GM12878 (cell line): ENCODE measurements at regions not wholly inside any gene's neighbourhood (a gene's known extent, or its start where the extent isn't known, plus 50 kb on each side); places are given as distances from the start of the nearest gene placed in this dataset.

Experiments
- ATAC-seq: fragments of 200-7000 bp; cut with Tn5 transposase; 3 replicates; pipeline ENCODE4 v1.9.1; 2020; ENCODE audit warnings: mild to moderate bottlenecking, moderate library complexity
- BruUV-seq: library from RNA; stranded (reverse); fragments of 400-500 nt; replicated peaks from 2 replicates; lab custom pipeline; 2021; lab: Mats Ljungman, UMichigan
- CTCF ChIA-PET: fragments of 300-600 bp; sonication (Branson Sonifier 250); formaldehyde crosslinking; extraction: SDS; loops from one replicate; lab custom pipeline; 2021; ENCODE audit warnings: inconsistent platforms; lab: Yijun Ruan, JAX
- POLR2A ChIA-PET: fragments of 350-600 bp; formaldehyde crosslinking; extraction: SDS; loops from one replicate; lab custom pipeline; 2021; ENCODE audit warnings: inconsistent platforms; lab: Charles Lee
- RAD21 ChIA-PET: fragments of 300-600 bp; sonication (Branson Sonifier 250); formaldehyde crosslinking; loops from one replicate; lab custom pipeline; 2023; ENCODE audit warnings: antibody characterized with exemption; ENCODE audit not compliant: unreplicated experiment; lab: Charles Lee
- SMC1A ChIA-PET: fragments of 300-600 bp; sonication (Branson Sonifier 250); formaldehyde crosslinking; loops from one replicate; lab custom pipeline; 2023; ENCODE audit not compliant: unreplicated experiment, uncharacterized antibody; lab: Charles Lee
- DNase-seq: peaks from one replicate; pipeline ENCODE4 v3.0.0-alpha.2; 2011; ENCODE audit warnings: low read depth, low spot score
- FAIRE-seq: peaks from 3 replicates; lab custom pipeline; 2011; peaks lifted over from hg19 to GRCh38; lab: Jason Lieb, UNC
- H2AFZ ChIP-seq: 2 replicates; pipeline ENCODE4 v1.6.0; 2011; ENCODE audit warnings: low read depth, low read length, control low read depth; ENCODE audit not compliant: control insufficient read depth
- H3K27ac ChIP-seq: 2 replicates; pipeline ENCODE4 v1.5.1; 2011; ENCODE audit warnings: control low read depth; ENCODE audit not compliant: control insufficient read depth, insufficient read depth
- H3K27me3 ChIP-seq, 2 experiments: replicated peaks in 1 of 2; 2 replicates each; pipeline versions ENCODE4 v1.6.0 to v1.6.1; 2011; ENCODE audit warnings: low read length in 1 of 2; ENCODE audit not compliant: control insufficient read depth in 2 of 2, insufficient read depth in 2 of 2
- H3K36me3 ChIP-seq, 2 experiments: 2 replicates each; pipeline ENCODE4 v1.5.1; 2011; ENCODE audit warnings: low read length in 1 of 2; ENCODE audit not compliant: control insufficient read depth in 2 of 2, insufficient read depth in 2 of 2
- H3K4me1 ChIP-seq: 2 replicates; pipeline ENCODE4 v1.6.1; 2011; ENCODE audit warnings: mild to moderate bottlenecking, low read length, moderate library complexity, mixed read lengths; ENCODE audit not compliant: control insufficient read depth, insufficient read depth
- H3K4me2 ChIP-seq: 2 replicates; pipeline ENCODE4 v1.6.0; 2011; ENCODE audit warnings: control low read depth; ENCODE audit not compliant: control insufficient read depth, insufficient read depth
- H3K4me3 ChIP-seq: fragments of 200-600 bp; sonication (generic); 2 replicates; pipeline ENCODE4 v1.5.1; 2016
- H3K79me2 ChIP-seq: 2 replicates; pipeline ENCODE4 v1.6.0; 2011; ENCODE audit warnings: low read length; ENCODE audit not compliant: control insufficient read depth, insufficient read depth
- H3K9ac ChIP-seq: 2 replicates; pipeline ENCODE4 v1.8.0; 2011; ENCODE audit warnings: low read length, control low read depth, mixed read lengths; ENCODE audit not compliant: control insufficient read depth, insufficient read depth
- H3K9me3 ChIP-seq: replicated peaks from 3 replicates; pipeline ENCODE4 v1.5.1; 2011; ENCODE audit warnings: mild to moderate bottlenecking, low read length; ENCODE audit not compliant: control insufficient read depth, insufficient read depth
- H4K20me1 ChIP-seq: 2 replicates; pipeline ENCODE4 v1.6.0; 2011; ENCODE audit not compliant: control insufficient read depth, insufficient read depth
- EGR1 ChIP-seq, 2 experiments: IDR thresholded peaks; 1 replicate in 1 of 2; 2 replicates in 1 of 2; pipeline ENCODE4 v1.6.1; 2011 to 2012; ENCODE audit warnings: low read depth in 2 of 2, low read length in 2 of 2, borderline replicate concordance in 1 of 2, mild to moderate bottlenecking in 1 of 2, moderate library complexity in 1 of 2
- EP300 ChIP-seq, 2 experiments: fragments of 150-350 bp in 1 of 2; IDR thresholded peaks; 2 replicates each; pipeline ENCODE4 v1.6.1; 2011 to 2012; ENCODE audit warnings: low read depth in 2 of 2, low read length in 2 of 2, borderline replicate concordance in 1 of 2, improper control_type of control experiment in 1 of 2, inconsistent platforms in 1 of 2; ENCODE audit not compliant: control insufficient read depth in 1 of 2
- JUNB ChIP-seq: IDR thresholded peaks from 2 replicates; pipeline ENCODE4 v1.6.1; 2016; ENCODE audit warnings: antibody characterized with exemption, mild to moderate bottlenecking
- JUND ChIP-seq: IDR thresholded peaks from 2 replicates; pipeline ENCODE4 v1.6.1; 2012; ENCODE audit warnings: low read depth, mild to moderate bottlenecking, low read length, improper control_type of control experiment, moderate library complexity
- NBN ChIP-seq: fragments of 450-650 bp; IDR thresholded peaks from 2 replicates; pipeline ENCODE4 v1.6.1; 2016
- NFIC ChIP-seq: IDR thresholded peaks from 2 replicates; pipeline ENCODE4 v1.6.1; 2012; ENCODE audit warnings: low read depth, mild to moderate bottlenecking, inconsistent platforms, low read length, moderate library complexity
- NR2C1 ChIP-seq: fragments of 450-650 bp; IDR thresholded peaks from 2 replicates; pipeline ENCODE4 v1.6.1; 2017; ENCODE audit warnings: antibody characterized with exemption, mild to moderate bottlenecking, moderate library complexity
- PML ChIP-seq: IDR thresholded peaks from 2 replicates; pipeline ENCODE4 v1.6.1; 2012; ENCODE audit warnings: low read length, inconsistent platforms
- ZBED1 ChIP-seq: IDR thresholded peaks from 2 replicates; pipeline ENCODE4 v1.6.1; 2016; ENCODE audit warnings: borderline replicate concordance
- ZNF274 ChIP-seq: IDR thresholded peaks from one replicate; pipeline ENCODE4 v1.8.0; 2011; ENCODE audit not compliant: insufficient read length, insufficient read depth
- WGBS: methylation state at CpG from one replicate; pipeline ENCODE4 v1.1.6; 2016; ENCODE audit warnings: low lambda C conversion rate; ENCODE audit not compliant: insufficient replicate concordance, insufficient coverage; ENCODE audit errors: missing lambda C conversion rate; 5-methylcytosine and 5-hydroxymethylcytosine counted together
- in situ Hi-C: fragments of 300-500 bp; cut with MboI; formaldehyde crosslinking; loops from 9 replicates; pipeline ENCODE4 v1.14.3; 2018; ENCODE audit warnings: mixed read lengths
- intact Hi-C: fragments of 100-400 bp; cut with micrococcal nuclease; formaldehyde crosslinking; loops from one replicate; pipeline ENCODE4 v1.14.2; 2022; ENCODE audit not compliant: unreplicated experiment
- TF ChIP-seq, protein P1 (sequence below): fragments of 450-650 bp; IDR thresholded peaks from 2 replicates; pipeline ENCODE4 v1.6.1; 2017; ENCODE audit warnings: low read depth, mild to moderate bottlenecking, moderate library complexity
- TF ChIP-seq, protein P2 (sequence below): fragments of 450-650 bp; IDR thresholded peaks from 2 replicates; pipeline ENCODE4 v1.6.1; 2014; ENCODE audit warnings: mild to moderate bottlenecking
- TF ChIP-seq, protein P3 (sequence below): fragments of 450-650 bp; IDR thresholded peaks from 2 replicates; pipeline ENCODE4 v1.6.1; 2017; ENCODE audit warnings: mild to moderate bottlenecking, moderate library complexity
- TF ChIP-seq, protein P4 (sequence below): IDR thresholded peaks from 2 replicates; pipeline ENCODE4 v1.6.1; 2011; ENCODE audit warnings: low read depth, low read length, improper control_type of control experiment, borderline replicate concordance
- TF ChIP-seq, protein P5 (sequence below): IDR thresholded peaks from 2 replicates; pipeline ENCODE4 v1.6.1; 2012; ENCODE audit warnings: low read depth, low read length, improper control_type of control experiment
- TF ChIP-seq, protein P6 (sequence below): fragments of 450-650 bp; IDR thresholded peaks from 2 replicates; pipeline ENCODE4 v1.6.1; 2017; ENCODE audit warnings: mild to moderate bottlenecking

DNA sequence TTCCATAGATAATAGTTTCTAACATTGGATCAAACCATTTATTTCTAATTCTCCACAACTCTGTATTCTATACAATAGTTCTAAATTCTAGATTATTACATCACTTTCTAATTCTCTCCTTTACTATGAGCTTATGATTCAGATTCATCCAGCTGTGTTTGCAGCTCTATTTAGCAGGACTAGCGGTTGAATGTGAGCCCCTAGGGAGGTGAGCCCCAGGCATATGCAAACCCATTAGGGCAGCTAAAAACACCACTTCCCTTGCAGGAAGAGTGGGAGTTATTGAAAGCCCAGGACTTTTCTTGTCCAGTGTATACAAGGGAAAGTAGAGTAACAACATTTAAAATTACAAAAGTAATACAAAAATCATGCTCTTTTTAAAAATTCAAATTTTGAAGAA is 56.9 kb downstream of the KRTAP19-8 start:
- no peak for ATAC-seq
- H3K4me3 ChIP-seq, result no peak overlapping the region
- no peak overlapping the region for H3K4me2 ChIP-seq
- no peak overlapping the region for H2AFZ ChIP-seq
- ChIA-PET SMC1A (no interaction called here), RAD21 (no interaction called here), CTCF (no interaction called here), POLR2A (no interaction called here)
- H3K9me3 ChIP-seq, result no peaks in the 10 kb centered on the region
- FAIRE-seq, result no peak
- no peaks in the 10 kb centered on the region for H3K4me1 ChIP-seq
- H3K27me3 ChIP-seq, result no peaks in the 10 kb centered on the region
- whole genome bisulfite sequencing, result 0% methylated on average over 1 of the region's 1 CpG
- H3K79me2 ChIP-seq, result no peaks in the 10 kb centered on the region
- H4K20me1 ChIP-seq, result no peaks in the 10 kb centered on the region
- no peak overlapping the region for H3K9ac ChIP-seq
- in situ Hi-C loops, result no loop called here
- no TSS peak for BruUV-seq
- no peaks in the 10 kb centered on the region for H3K36me3 ChIP-seq
- no peak for DNase-seq
- H3K27ac ChIP-seq, result no peak overlapping the region
- intact Hi-C loops, result no loop called here
- no peak for TF ChIP-seq EGR1 (IDR thresholded peaks at IDR 0.05; ENCODE audit: borderline replicate concordance in 1 of 2, low read depth in 2 of 2, low read length in 2 of 2)
- TF ChIP-seq, protein P1, sequence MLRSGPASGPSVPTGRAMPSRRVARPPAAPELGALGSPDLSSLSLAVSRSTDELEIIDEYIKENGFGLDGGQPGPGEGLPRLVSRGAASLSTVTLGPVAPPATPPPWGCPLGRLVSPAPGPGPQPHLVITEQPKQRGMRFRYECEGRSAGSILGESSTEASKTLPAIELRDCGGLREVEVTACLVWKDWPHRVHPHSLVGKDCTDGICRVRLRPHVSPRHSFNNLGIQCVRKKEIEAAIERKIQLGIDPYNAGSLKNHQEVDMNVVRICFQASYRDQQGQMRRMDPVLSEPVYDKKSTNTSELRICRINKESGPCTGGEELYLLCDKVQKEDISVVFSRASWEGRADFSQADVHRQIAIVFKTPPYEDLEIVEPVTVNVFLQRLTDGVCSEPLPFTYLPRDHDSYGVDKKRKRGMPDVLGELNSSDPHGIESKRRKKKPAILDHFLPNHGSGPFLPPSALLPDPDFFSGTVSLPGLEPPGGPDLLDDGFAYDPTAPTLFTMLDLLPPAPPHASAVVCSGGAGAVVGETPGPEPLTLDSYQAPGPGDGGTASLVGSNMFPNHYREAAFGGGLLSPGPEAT, result no peak
- TF ChIP-seq, protein P2, sequence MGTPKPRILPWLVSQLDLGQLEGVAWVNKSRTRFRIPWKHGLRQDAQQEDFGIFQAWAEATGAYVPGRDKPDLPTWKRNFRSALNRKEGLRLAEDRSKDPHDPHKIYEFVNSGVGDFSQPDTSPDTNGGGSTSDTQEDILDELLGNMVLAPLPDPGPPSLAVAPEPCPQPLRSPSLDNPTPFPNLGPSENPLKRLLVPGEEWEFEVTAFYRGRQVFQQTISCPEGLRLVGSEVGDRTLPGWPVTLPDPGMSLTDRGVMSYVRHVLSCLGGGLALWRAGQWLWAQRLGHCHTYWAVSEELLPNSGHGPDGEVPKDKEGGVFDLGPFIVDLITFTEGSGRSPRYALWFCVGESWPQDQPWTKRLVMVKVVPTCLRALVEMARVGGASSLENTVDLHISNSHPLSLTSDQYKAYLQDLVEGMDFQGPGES, result no peak
- TF ChIP-seq, protein P3, sequence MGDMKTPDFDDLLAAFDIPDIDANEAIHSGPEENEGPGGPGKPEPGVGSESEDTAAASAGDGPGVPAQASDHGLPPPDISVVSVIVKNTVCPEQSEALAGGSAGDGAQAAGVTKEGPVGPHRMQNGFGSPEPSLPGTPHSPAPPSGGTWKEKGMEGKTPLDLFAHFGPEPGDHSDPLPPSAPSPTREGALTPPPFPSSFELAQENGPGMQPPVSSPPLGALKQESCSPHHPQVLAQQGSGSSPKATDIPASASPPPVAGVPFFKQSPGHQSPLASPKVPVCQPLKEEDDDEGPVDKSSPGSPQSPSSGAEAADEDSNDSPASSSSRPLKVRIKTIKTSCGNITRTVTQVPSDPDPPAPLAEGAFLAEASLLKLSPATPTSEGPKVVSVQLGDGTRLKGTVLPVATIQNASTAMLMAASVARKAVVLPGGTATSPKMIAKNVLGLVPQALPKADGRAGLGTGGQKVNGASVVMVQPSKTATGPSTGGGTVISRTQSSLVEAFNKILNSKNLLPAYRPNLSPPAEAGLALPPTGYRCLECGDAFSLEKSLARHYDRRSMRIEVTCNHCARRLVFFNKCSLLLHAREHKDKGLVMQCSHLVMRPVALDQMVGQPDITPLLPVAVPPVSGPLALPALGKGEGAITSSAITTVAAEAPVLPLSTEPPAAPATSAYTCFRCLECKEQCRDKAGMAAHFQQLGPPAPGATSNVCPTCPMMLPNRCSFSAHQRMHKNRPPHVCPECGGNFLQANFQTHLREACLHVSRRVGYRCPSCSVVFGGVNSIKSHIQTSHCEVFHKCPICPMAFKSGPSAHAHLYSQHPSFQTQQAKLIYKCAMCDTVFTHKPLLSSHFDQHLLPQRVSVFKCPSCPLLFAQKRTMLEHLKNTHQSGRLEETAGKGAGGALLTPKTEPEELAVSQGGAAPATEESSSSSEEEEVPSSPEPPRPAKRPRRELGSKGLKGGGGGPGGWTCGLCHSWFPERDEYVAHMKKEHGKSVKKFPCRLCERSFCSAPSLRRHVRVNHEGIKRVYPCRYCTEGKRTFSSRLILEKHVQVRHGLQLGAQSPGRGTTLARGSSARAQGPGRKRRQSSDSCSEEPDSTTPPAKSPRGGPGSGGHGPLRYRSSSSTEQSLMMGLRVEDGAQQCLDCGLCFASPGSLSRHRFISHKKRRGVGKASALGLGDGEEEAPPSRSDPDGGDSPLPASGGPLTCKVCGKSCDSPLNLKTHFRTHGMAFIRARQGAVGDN, result no peak
- TF ChIP-seq, protein P4, sequence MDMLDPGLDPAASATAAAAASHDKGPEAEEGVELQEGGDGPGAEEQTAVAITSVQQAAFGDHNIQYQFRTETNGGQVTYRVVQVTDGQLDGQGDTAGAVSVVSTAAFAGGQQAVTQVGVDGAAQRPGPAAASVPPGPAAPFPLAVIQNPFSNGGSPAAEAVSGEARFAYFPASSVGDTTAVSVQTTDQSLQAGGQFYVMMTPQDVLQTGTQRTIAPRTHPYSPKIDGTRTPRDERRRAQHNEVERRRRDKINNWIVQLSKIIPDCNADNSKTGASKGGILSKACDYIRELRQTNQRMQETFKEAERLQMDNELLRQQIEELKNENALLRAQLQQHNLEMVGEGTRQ, result no peak
- TF ChIP-seq PML, result no peak
- no peak for TF ChIP-seq JUND
- no peak for TF ChIP-seq EP300 (IDR thresholded peaks at IDR 0.05; ENCODE audit: borderline replicate concordance in 1 of 2, control insufficient read depth in 1 of 2, low read depth in 2 of 2, low read length in 2 of 2)
- TF ChIP-seq JUNB, result no peak
- TF ChIP-seq, protein P5, sequence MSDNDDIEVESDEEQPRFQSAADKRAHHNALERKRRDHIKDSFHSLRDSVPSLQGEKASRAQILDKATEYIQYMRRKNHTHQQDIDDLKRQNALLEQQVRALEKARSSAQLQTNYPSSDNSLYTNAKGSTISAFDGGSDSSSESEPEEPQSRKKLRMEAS, result no peak
- TF ChIP-seq ZBED1, result no peak
- TF ChIP-seq, protein P6, sequence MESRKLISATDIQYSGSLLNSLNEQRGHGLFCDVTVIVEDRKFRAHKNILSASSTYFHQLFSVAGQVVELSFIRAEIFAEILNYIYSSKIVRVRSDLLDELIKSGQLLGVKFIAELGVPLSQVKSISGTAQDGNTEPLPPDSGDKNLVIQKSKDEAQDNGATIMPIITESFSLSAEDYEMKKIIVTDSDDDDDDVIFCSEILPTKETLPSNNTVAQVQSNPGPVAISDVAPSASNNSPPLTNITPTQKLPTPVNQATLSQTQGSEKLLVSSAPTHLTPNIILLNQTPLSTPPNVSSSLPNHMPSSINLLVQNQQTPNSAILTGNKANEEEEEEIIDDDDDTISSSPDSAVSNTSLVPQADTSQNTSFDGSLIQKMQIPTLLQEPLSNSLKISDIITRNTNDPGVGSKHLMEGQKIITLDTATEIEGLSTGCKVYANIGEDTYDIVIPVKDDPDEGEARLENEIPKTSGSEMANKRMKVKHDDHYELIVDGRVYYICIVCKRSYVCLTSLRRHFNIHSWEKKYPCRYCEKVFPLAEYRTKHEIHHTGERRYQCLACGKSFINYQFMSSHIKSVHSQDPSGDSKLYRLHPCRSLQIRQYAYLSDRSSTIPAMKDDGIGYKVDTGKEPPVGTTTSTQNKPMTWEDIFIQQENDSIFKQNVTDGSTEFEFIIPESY, result no peak
- no peak for TF ChIP-seq NFIC
- no peak for TF ChIP-seq NR2C1
- TF ChIP-seq ZNF274, result no peak
- TF ChIP-seq NBN, result no peak
